ENCODE measurements at regions not wholly inside any gene's neighbourhood (a gene's known extent, or its start where the extent isn't known, plus 50 kb on each side); places are given as distances from the start of the nearest gene placed in this dataset.

- Histone ChIP-seq H2AK5ac (ENCODE audit: low read depth, low read length) (no peak overlapping the region), H2BK20ac (ENCODE audit: low read length) (no peak overlapping the region), H3K4me3 (ENCODE audit: extremely low read depth in 1 of 4, insufficient read depth in 2 of 4, low read depth in 3 of 4, low read length in 4 of 4) (no peak overlapping the region), H2AFZ (ENCODE audit: low read length) (no peak overlapping the region; the same call in 1 of the 2 replicates), H4K20me1 (replicated peaks in 1 of 2; ENCODE audit: control insufficient read depth in 1 of 2, insufficient read depth in 2 of 2, low read length in 2 of 2) (no peaks in the 10 kb centered on the region), H3K27ac (ENCODE audit: low read depth, low read length) (no peak overlapping the region), H3K4ac (replicated peaks; ENCODE audit: insufficient read length, low read depth, low read length) (no peak overlapping the region), H3K56ac (replicated peaks; ENCODE audit: insufficient read length, low read depth, low read length) (no peak overlapping the region), H2BK5ac (ENCODE audit: low read depth, low read length) (no peak overlapping the region), H2BK15ac (ENCODE audit: low read length) (no peak overlapping the region), H4K91ac (replicated peaks; ENCODE audit: insufficient read length, low read length) (no peak overlapping the region), H2BK12ac (ENCODE audit: low read depth, low read length) (no peak overlapping the region), H3K79me2 (ENCODE audit: control insufficient read depth in 1 of 2, insufficient read depth in 2 of 2, low read length in 2 of 2) (no peaks in the 10 kb centered on the region), H3K23me2 (ENCODE audit: low read depth, low read length) (no peaks in the 10 kb centered on the region), H3K9ac (replicated peaks in 1 of 4; ENCODE audit: extremely low read depth in 1 of 4, low read depth in 3 of 4, low read length in 3 of 4) (no peak overlapping the region), H3K9me3 (ENCODE audit: insufficient read depth in 2 of 2, low read depth in 1 of 2, low read length in 1 of 2) (no peaks in the 10 kb centered on the region), H3K14ac (ENCODE audit: insufficient read length) (no peak overlapping the region), H3K27me3 (replicated peaks in 1 of 4; ENCODE audit: control insufficient read depth in 3 of 4, extremely low read depth in 1 of 4, insufficient read depth in 3 of 4, low read length in 3 of 4) (no peaks in the 10 kb centered on the region), H3K4me1 (replicated peaks in 1 of 4; ENCODE audit: control insufficient read depth in 3 of 4, insufficient read depth in 4 of 4, low read length in 3 of 4) (no peaks in the 10 kb centered on the region; a peak in 1 of 7 replicates), H3K4me2 (ENCODE audit: insufficient read depth in 1 of 2, low read depth in 2 of 2, low read length in 2 of 2) (no peak overlapping the region), H4K8ac (ENCODE audit: extremely low read depth, insufficient read depth, low read length) (no peak overlapping the region), H3K18ac (ENCODE audit: extremely low read depth, low read length) (no peak overlapping the region), H3K23ac (ENCODE audit: insufficient read length) (no peak overlapping the region), H3K36me3 (ENCODE audit: control insufficient read depth in 2 of 4, insufficient read depth in 4 of 4, low read length in 3 of 4) (no peaks in the 10 kb centered on the region; a peak in 1 of 8 replicates), H2BK120ac (replicated peaks; ENCODE audit: low read depth, low read length) (no peak overlapping the region), H3K79me1 (ENCODE audit: low read depth, low read length) (no peaks in the 10 kb centered on the region), H4K5ac (ENCODE audit: insufficient read length, low read depth, low read length) (no peak overlapping the region)
- TF ChIP-seq CBX8 (IDR thresholded peaks at IDR 0.05; ENCODE audit: borderline replicate concordance, low read depth, low read length): no peak
- TF ChIP-seq EZH2 (IDR thresholded peaks at IDR 0.05; ENCODE audit: low read depth, low read length, severe bottlenecking): no peak
- TF ChIP-seq SP1 (IDR thresholded peaks at IDR 0.05; ENCODE audit: low read depth, low read length): no peak
- ChIA-PET POLR2A (ENCODE audit: partially characterized antibody) (no interaction called here), CTCF (ENCODE audit: partially characterized antibody) (no interaction called here)
- DNase-seq (ENCODE audit: low read depth in 1 of 2, low spot score in 2 of 2) (no peak), FAIRE-seq (no peak)
- 97% methylated on average over 2 of the region's 2 CpGs; no CpG with 5 or more reads in 1 of the 2 experiments for WGBS, 2 experiments (ENCODE audit: extremely low coverage in 1 of 2, insufficient coverage in 1 of 2, insufficient read length in 1 of 2, insufficient replicate concordance in 2 of 2, low coverage in 1 of 2, low lambda C conversion rate in 2 of 2, missing lambda C conversion rate in 1 of 2)
These were observed 72.9 kb upstream of the COL24A1 start for GRCh38 chr1:86229405-86229975.

All from H1 (cell line).